IMR-90 (cell line): ENCODE measurements at regions not wholly inside any gene's neighbourhood (a gene's known extent, or its start where the extent isn't known, plus 50 kb on each side); places are given as distances from the start of the nearest gene placed in this dataset.

Experiments
- CEBPB ChIP-seq: IDR thresholded peaks from 2 replicates; pipeline ENCODE4 v1.6.1; 2012; ENCODE audit warnings: low read depth, low read length, improper control_type of control experiment
- ELK1 ChIP-seq: fragments of 150-350 bp; IDR thresholded peaks from 2 replicates; pipeline ENCODE4 v1.6.1; 2016; ENCODE audit warnings: low read depth, mild to moderate bottlenecking, low read length, moderate library complexity, borderline replicate concordance
- FOS ChIP-seq: fragments of 150-350 bp; IDR thresholded peaks from 2 replicates; pipeline ENCODE4 v1.6.1; 2016; ENCODE audit warnings: low read depth, low read length
- MAFK ChIP-seq: IDR thresholded peaks from 2 replicates; pipeline ENCODE4 v1.6.1; 2012; ENCODE audit warnings: low read depth, low read length, improper control_type of control experiment
- POLR2A ChIP-seq: IDR thresholded peaks from 2 replicates; pipeline ENCODE4 v1.6.1; 2012; ENCODE audit warnings: mild to moderate bottlenecking, low read depth, low read length
- RAD21 ChIP-seq: IDR thresholded peaks from 2 replicates; pipeline ENCODE4 v1.6.1; 2012; ENCODE audit warnings: low read length, improper control_type of control experiment
- RFX5 ChIP-seq: IDR thresholded peaks from 2 replicates; pipeline ENCODE4 v1.8.0; 2012; ENCODE audit warnings: low read depth, mild to moderate bottlenecking, low read length, moderate library complexity
- TF ChIP-seq, protein P1 (sequence below): conservative IDR thresholded peaks from 2 replicates; pipeline ENCODE4 v1.5.1; 2012; ENCODE audit warnings: mild to moderate bottlenecking, low read depth, low read length, improper control_type of control experiment

DNA sequence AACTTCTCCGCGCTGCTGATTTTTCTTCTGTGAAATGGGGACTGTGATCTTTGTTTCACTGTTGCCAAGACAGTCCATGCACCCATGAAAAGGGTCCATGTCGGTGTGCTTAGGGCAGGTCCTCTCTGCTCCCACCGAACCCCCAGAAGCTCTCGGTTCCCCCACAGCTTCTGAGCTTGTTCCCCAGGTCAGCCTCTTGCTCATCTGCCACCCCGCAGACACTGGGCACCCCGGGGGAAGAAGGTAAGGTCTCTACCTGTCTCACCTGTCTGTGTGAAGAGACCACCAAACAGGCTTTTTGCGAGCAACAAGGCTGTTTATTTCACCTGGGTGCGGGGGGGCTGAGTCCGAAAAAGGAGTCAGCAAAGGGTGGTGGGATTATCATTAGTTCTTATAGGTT is 66.2 kb upstream of the NANOS1 start:
- TF ChIP-seq, protein P1, sequence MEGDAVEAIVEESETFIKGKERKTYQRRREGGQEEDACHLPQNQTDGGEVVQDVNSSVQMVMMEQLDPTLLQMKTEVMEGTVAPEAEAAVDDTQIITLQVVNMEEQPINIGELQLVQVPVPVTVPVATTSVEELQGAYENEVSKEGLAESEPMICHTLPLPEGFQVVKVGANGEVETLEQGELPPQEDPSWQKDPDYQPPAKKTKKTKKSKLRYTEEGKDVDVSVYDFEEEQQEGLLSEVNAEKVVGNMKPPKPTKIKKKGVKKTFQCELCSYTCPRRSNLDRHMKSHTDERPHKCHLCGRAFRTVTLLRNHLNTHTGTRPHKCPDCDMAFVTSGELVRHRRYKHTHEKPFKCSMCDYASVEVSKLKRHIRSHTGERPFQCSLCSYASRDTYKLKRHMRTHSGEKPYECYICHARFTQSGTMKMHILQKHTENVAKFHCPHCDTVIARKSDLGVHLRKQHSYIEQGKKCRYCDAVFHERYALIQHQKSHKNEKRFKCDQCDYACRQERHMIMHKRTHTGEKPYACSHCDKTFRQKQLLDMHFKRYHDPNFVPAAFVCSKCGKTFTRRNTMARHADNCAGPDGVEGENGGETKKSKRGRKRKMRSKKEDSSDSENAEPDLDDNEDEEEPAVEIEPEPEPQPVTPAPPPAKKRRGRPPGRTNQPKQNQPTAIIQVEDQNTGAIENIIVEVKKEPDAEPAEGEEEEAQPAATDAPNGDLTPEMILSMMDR = no peak
- TF ChIP-seq FOS (no peak), CEBPB (no peak), POLR2A (no peak), RAD21 (no peak), MAFK (no peak), ELK1 (no peak), RFX5 (no peak)
